GM18502 (cell line): ENCODE measurements at regions not wholly inside any gene's neighbourhood (a gene's known extent, or its start where the extent isn't known, plus 50 kb on each side); places are given as distances from the start of the nearest gene placed in this dataset.

Source experiments
- ATAC-seq: cut with Tn5 transposase; IDR thresholded peaks from one replicate; pipeline ENCODE4 v1.9.1; 2021; ENCODE audit warnings: mild to moderate bottlenecking; ENCODE audit not compliant: unreplicated experiment, poor library complexity

DNA sequence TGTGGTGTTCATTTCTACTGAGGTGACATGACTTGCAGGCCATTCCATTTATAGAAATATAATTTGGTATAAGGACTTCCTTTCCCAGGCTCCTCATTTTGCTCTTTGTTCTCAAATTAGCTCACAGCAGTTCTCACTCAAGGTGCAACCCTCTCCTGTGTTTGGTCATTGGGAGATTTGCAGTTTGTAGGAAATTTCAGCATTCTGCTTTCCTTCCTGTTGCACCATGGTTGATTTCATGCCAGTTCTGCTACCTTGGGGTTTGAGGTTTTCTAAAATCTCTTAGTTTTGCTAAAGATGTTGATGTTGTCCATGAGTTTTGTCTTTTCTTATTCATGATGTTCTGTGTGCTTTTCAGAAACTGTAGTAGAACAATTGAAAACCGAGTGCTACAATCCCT, 65.7 kb upstream of the PROK2 start:
- no peak for ATAC-seq

- no peak for ATAC-seq
Observed at GRCh38 chr3:71849681-71850080, 64.7 kb upstream of the PROK2 start.

GRCh38 chr3:71847794-71848193, 62.8 kb upstream of the PROK2 start:
- no peak for ATAC-seq

DNA sequence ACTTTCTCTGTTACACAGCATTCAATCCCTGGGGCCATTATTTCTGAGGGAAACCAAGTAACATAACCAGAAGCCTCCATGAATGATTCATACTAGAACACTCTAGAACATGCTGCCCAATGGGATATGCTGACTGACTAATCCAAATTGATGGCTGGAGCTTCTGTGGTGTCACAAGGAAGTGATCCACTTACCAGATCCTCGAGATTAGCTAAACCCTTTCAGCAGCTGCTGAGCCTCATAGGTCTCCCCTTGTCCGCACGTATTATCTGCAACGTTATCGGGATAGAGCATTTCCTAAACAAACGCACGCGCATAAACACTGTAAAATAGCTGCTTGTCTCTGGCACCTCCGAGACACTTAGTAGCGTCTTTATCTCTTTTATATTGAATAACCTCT, 61.2 kb upstream of the PROK2 start:
- no peak for ATAC-seq

DNA sequence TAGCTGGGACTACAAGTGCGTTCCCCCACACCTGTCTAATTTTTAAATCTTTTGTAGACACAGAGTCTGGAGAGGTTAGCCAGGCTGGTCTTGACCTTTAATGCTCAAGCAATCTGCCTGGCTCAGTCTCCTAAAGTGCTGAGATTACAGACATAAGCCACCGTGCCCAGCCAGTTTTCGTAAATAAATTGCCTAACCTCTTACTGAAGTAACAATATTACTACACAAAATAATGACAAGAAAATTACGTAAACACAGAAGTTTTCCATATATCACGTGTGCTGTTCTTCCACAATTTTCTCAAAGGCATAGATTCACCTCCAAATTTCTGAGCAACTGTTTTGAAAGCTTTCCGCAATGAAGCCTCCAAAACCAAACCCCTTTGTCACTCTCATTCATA, 58.1 kb upstream of the PROK2 start:
- ATAC-seq: no peak

DNA sequence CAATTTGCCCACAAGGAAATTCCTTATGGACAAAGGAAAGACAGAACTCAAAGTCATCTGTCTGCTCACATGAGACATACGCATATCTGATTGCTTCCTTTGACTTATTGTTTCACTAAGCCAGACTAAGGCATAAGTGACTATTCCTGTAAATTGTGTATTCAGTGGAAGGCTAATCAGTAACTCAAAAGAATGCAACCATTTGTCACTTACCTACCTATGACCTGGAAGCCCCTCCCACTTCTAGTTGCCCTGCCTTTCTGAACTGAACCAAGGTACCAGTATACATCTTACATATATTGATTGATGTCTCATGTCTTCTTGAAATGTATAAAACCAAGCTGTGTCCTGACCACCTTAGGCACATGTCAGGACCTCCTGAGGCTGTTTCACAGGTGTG, 53.5 kb upstream of the PROK2 start:
- no peak for ATAC-seq
